K562 (cell line): ENCODE measurements at regions not wholly inside any gene's neighbourhood (a gene's known extent, or its start where the extent isn't known, plus 50 kb on each side); places are given as distances from the start of the nearest gene placed in this dataset.

Experiments
- BCL6 ChIP-seq: fragments of 250-450 bp; sonication (Bioruptor Pico); IDR thresholded peaks from 2 replicates; pipeline ENCODE4 v1.4.0; 2020
- CHD4 ChIP-seq: fragments of 200-600 bp; sonication (generic); IDR thresholded peaks from 3 replicates; pipeline ENCODE4 v1.6.1; 2012; ENCODE audit warnings: low read depth, mild to moderate bottlenecking, mixed read lengths, low read length, inconsistent platforms; ENCODE audit not compliant: insufficient read depth, insufficient replicate concordance, poor library complexity, severe bottlenecking
- RAD21 ChIP-seq, 2 experiments: fragments of 250-450 bp in 1 of 2; fragments of 450-650 bp in 1 of 2; sonication (Bioruptor Pico) in 1 of 2; formaldehyde crosslinking in 1 of 2; IDR thresholded peaks in 1 of 2; conservative IDR thresholded peaks in 1 of 2; 2 replicates each; pipeline versions ENCODE4 v1.4.0 to v1.8.0; 2020 to 2022; ENCODE audit warnings: mild to moderate bottlenecking in 2 of 2, moderate library complexity in 1 of 2
- RFX5 ChIP-seq: IDR thresholded peaks from 2 replicates; pipeline ENCODE4 v1.6.1; 2011; ENCODE audit warnings: low read depth, mild to moderate bottlenecking, improper control_type of control experiment, low read length
- SMARCA4 ChIP-seq: fragments of 450-650 bp; IDR thresholded peaks from 2 replicates; pipeline ENCODE4 v1.6.1; 2016
- TF ChIP-seq, protein P1 (sequence below): fragments of 250-450 bp; sonication (Bioruptor Pico); IDR thresholded peaks from 2 replicates; pipeline ENCODE4 v1.4.0; 2020; ENCODE audit warnings: borderline replicate concordance
- TF ChIP-seq, protein P2 (sequence below): fragments of 450-650 bp; IDR thresholded peaks from 2 replicates; pipeline ENCODE4 v1.6.1; 2016; ENCODE audit warnings: borderline replicate concordance
- TF ChIP-seq, protein P3 (sequence below): fragments of 450-650 bp; formaldehyde crosslinking; IDR thresholded peaks from 2 replicates; pipeline ENCODE4 v1.4.0; 2022; ENCODE audit warnings: missing genetic modification characterization

DNA sequence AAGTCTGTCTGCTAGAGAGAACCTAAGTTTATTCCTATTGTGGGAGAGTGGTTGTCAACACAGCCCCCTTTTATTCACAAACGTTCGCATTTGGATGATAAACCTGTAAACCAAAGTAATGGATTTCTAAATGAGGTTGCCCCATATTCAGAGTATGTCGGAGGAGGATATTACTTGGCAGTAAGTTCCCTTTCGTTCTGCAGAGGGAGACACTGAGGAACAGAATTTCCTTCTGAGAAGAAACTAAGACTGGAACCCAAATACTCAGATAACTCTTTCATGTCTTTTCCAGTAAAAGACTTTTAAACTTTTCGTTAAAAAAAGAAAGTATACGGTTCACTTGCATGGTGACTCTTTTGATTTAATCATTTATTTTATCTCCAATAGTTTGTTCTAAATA, 754.6 kb upstream of the MMS22L start:
- TF ChIP-seq, protein P1, sequence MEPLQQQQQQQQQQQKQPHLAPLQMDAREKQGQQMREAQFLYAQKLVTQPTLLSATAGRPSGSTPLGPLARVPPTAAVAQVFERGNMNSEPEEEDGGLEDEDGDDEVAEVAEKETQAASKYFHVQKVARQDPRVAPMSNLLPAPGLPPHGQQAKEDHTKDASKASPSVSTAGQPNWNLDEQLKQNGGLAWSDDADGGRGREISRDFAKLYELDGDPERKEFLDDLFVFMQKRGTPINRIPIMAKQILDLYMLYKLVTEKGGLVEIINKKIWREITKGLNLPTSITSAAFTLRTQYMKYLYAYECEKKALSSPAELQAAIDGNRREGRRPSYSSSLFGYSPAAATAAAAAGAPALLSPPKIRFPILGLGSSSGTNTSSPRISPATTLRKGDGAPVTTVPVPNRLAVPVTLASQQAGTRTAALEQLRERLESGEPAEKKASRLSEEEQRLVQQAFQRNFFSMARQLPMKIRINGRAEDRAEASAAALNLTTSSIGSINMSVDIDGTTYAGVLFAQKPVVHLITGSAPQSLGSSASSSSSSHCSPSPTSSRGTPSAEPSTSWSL (CRISPR knock-in tag): no peak
- TF ChIP-seq, protein P2, sequence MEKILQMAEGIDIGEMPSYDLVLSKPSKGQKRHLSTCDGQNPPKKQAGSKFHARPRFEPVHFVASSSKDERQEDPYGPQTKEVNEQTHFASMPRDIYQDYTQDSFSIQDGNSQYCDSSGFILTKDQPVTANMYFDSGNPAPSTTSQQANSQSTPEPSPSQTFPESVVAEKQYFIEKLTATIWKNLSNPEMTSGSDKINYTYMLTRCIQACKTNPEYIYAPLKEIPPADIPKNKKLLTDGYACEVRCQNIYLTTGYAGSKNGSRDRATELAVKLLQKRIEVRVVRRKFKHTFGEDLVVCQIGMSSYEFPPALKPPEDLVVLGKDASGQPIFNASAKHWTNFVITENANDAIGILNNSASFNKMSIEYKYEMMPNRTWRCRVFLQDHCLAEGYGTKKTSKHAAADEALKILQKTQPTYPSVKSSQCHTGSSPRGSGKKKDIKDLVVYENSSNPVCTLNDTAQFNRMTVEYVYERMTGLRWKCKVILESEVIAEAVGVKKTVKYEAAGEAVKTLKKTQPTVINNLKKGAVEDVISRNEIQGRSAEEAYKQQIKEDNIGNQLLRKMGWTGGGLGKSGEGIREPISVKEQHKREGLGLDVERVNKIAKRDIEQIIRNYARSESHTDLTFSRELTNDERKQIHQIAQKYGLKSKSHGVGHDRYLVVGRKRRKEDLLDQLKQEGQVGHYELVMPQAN: no peak
- TF ChIP-seq BCL6 (CRISPR knock-in tag): no peak
- no peak for TF ChIP-seq CHD4
- TF ChIP-seq SMARCA4: no peak
- no peak for TF ChIP-seq RAD21 (CRISPR knock-in tag; conservative IDR thresholded peaks at IDR 0.05 in 1 of 2, IDR thresholded peaks at IDR 0.05 in 1 of 2)
- TF ChIP-seq RFX5: no peak
- TF ChIP-seq, protein P3, sequence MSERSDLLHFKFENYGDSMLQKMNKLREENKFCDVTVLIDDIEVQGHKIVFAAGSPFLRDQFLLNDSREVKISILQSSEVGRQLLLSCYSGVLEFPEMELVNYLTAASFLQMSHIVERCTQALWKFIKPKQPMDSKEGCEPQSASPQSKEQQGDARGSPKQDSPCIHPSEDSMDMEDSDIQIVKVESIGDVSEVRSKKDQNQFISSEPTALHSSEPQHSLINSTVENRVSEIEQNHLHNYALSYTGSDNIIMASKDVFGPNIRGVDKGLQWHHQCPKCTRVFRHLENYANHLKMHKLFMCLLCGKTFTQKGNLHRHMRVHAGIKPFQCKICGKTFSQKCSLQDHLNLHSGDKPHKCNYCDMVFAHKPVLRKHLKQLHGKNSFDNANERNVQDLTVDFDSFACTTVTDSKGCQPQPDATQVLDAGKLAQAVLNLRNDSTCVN (CRISPR knock-in tag): no peak
